GM23338 (cell line): ENCODE measurements at regions not wholly inside any gene's neighbourhood (a gene's known extent, or its start where the extent isn't known, plus 50 kb on each side); places are given as distances from the start of the nearest gene placed in this dataset.

ENCODE experiments used
- ATAC-seq: fragments of 200-7000 bp; cut with Tn5 transposase; 3 replicates; pipeline ENCODE4 v1.9.1; 2020
- DNase-seq: peaks from one replicate; pipeline ENCODE4 v3.0.0-alpha.2; 2015; ENCODE audit warnings: low spot score
- H2AFZ ChIP-seq: fragments of 200-600 bp; sonication (generic); 2 replicates; pipeline ENCODE4 v1.8.0; 2016; ENCODE audit warnings: antibody characterized with exemption, mild to moderate bottlenecking, moderate library complexity
- H3F3A ChIP-seq: fragments of 200-600 bp; sonication (generic); replicated peaks from 2 replicates; pipeline ENCODE4 v1.8.0; 2017; ENCODE audit warnings: antibody characterized with exemption, mixed run types, low read depth
- H3K27ac ChIP-seq: fragments of 200-600 bp; sonication (generic); 2 replicates; pipeline ENCODE4 v1.6.1; 2016; ENCODE audit warnings: low read depth
- H3K27me3 ChIP-seq: fragments of 200-600 bp; sonication (generic); 2 replicates; pipeline ENCODE4 v1.8.0; 2016; ENCODE audit warnings: mild to moderate bottlenecking, mixed run types, moderate library complexity; ENCODE audit not compliant: insufficient read depth
- H3K36me3 ChIP-seq: fragments of 200-600 bp; sonication (generic); 2 replicates; pipeline ENCODE4 v1.8.0; 2016; ENCODE audit warnings: mild to moderate bottlenecking; ENCODE audit not compliant: insufficient read depth
- H3K4me1 ChIP-seq: fragments of 200-600 bp; sonication (generic); 2 replicates; pipeline ENCODE4 v1.8.0; 2016; ENCODE audit warnings: mild to moderate bottlenecking, moderate library complexity; ENCODE audit not compliant: insufficient read depth
- H3K4me2 ChIP-seq: fragments of 200-600 bp; sonication (generic); 2 replicates; pipeline ENCODE4 v1.7.1; 2017; ENCODE audit warnings: mixed run types
- H3K4me3 ChIP-seq: fragments of 200-600 bp; sonication (generic); 2 replicates; pipeline ENCODE4 v1.6.1; 2016; ENCODE audit warnings: mixed run types
- H3K79me2 ChIP-seq: fragments of 200-600 bp; sonication (generic); replicated peaks from 2 replicates; pipeline ENCODE4 v1.8.0; 2017; ENCODE audit warnings: mild to moderate bottlenecking; ENCODE audit not compliant: insufficient read depth
- H3K9me2 ChIP-seq: fragments of 200-600 bp; sonication (generic); 2 replicates; pipeline ENCODE4 v1.8.0; 2017; ENCODE audit not compliant: insufficient read depth
- H4K20me1 ChIP-seq: fragments of 200-600 bp; sonication (generic); replicated peaks from 2 replicates; pipeline ENCODE4 v1.8.0; 2017; ENCODE audit warnings: mild to moderate bottlenecking; ENCODE audit not compliant: insufficient read depth
- H3K27ac Mint-ChIP-seq: 2 replicates; pipeline ENCODE4 v1.8.0; 2020; ENCODE audit warnings: inconsistent platforms, mild to moderate bottlenecking, moderate library complexity, mixed read lengths
- H3K27me3 Mint-ChIP-seq: 3 replicates; pipeline ENCODE4 v1.8.0; 2022; ENCODE audit warnings: low read depth, mild to moderate bottlenecking, moderate library complexity, mixed read lengths, inconsistent platforms; ENCODE audit not compliant: insufficient read depth, poor library complexity
- H3K36me3 Mint-ChIP-seq: 3 replicates; pipeline ENCODE4 v1.8.0; 2021; ENCODE audit warnings: low read depth, mild to moderate bottlenecking, inconsistent platforms, moderate library complexity, mixed read lengths
- H3K4me1 Mint-ChIP-seq: 3 replicates; pipeline ENCODE4 v1.8.0; 2020; ENCODE audit warnings: mild to moderate bottlenecking, inconsistent platforms, mixed read lengths
- H3K4me3 Mint-ChIP-seq: 3 replicates; pipeline ENCODE4 v1.8.0; 2021; ENCODE audit warnings: moderate library complexity, mild to moderate bottlenecking, inconsistent platforms, mixed read lengths
- H3K9me3 Mint-ChIP-seq: 3 replicates; pipeline ENCODE4 v1.8.0; 2020; ENCODE audit warnings: moderate library complexity, mild to moderate bottlenecking, inconsistent platforms, mixed read lengths
- CREB1 ChIP-seq: fragments of 250-450 bp; sonication (Bioruptor Pico); IDR thresholded peaks from 2 replicates; pipeline ENCODE4 v1.5.0; 2020; ENCODE audit warnings: low read depth, mild to moderate bottlenecking, moderate library complexity
- CTCF ChIP-seq, 2 experiments: fragments of 200-600 bp in 1 of 2; sonication (generic) in 1 of 2; conservative IDR thresholded peaks; 2 replicates each; pipeline versions ENCODE4 v1.5.1 to v1.6.1; 2016 to 2017; ENCODE audit warnings: antibody characterized with exemption in 2 of 2, low read depth in 2 of 2, mild to moderate bottlenecking in 2 of 2, moderate library complexity in 1 of 2
- ETS1 ChIP-seq: IDR thresholded peaks from 2 replicates; pipeline ENCODE4 v1.6.1; 2016; ENCODE audit warnings: antibody characterized with exemption
- EZH2 ChIP-seq: fragments of 200-600 bp; sonication (generic); IDR thresholded peaks from one replicate; pipeline ENCODE4 v1.8.0; 2017; ENCODE audit warnings: antibody characterized with exemption, mild to moderate bottlenecking, low read depth; ENCODE audit not compliant: unreplicated experiment
- EZH2phosphoT487 ChIP-seq: fragments of 200-600 bp; sonication (generic); IDR thresholded peaks from one replicate; pipeline ENCODE4 v1.8.1; 2018; ENCODE audit warnings: antibody characterized with exemption; ENCODE audit not compliant: unreplicated experiment
- JUNB ChIP-seq: IDR thresholded peaks from one replicate; pipeline ENCODE4 v1.6.1; 2016; ENCODE audit warnings: antibody characterized with exemption; ENCODE audit not compliant: unreplicated experiment
- NANOG ChIP-seq: IDR thresholded peaks from 2 replicates; pipeline ENCODE4 v1.6.1; 2016; ENCODE audit warnings: antibody characterized with exemption, borderline replicate concordance
- POLR2AphosphoS5 ChIP-seq: IDR thresholded peaks from 2 replicates; pipeline ENCODE4 v1.6.1; 2016; ENCODE audit warnings: antibody characterized with exemption, low read depth
- REST ChIP-seq: IDR thresholded peaks from one replicate; pipeline ENCODE4 v1.6.1; 2018; ENCODE audit warnings: antibody characterized with exemption; ENCODE audit not compliant: unreplicated experiment
- STAT1 ChIP-seq: IDR thresholded peaks from one replicate; pipeline ENCODE4 v1.6.1; 2016; ENCODE audit warnings: antibody characterized with exemption; ENCODE audit not compliant: unreplicated experiment
- ZNF114 ChIP-seq: fragments of 250-450 bp; sonication (Bioruptor Pico); IDR thresholded peaks from 2 replicates; pipeline ENCODE4 v1.5.0; 2020; ENCODE audit warnings: mild to moderate bottlenecking, moderate library complexity
- ZNF331 ChIP-seq: fragments of 250-450 bp; sonication (Bioruptor Pico); IDR thresholded peaks from 2 replicates; pipeline ENCODE4 v1.5.0; 2020; ENCODE audit warnings: low read depth, mild to moderate bottlenecking, moderate library complexity
- ZNF462 ChIP-seq: fragments of 250-450 bp; sonication (Bioruptor Pico); IDR thresholded peaks from 2 replicates; pipeline ENCODE4 v1.5.0; 2020; ENCODE audit warnings: mild to moderate bottlenecking, moderate library complexity

GRCh38 chr6:49025273-49026240 is 437.5 kb downstream of the MMUT start:
- H3K27ac Mint-ChIP-seq, result no peak overlapping the region
- H3K27me3 ChIP-seq, result no peaks in the 10 kb centered on the region
- TF ChIP-seq JUNB (no peak), EZH2phosphoT487 (no peak), ZNF462 (CRISPR knock-in tag) (no peak), REST (no peak), POLR2AphosphoS5 (no peak), CREB1 (CRISPR knock-in tag) (no peak), ZNF331 (CRISPR knock-in tag) (no peak), STAT1 (no peak), CTCF (conservative IDR thresholded peaks at IDR 0.05; ENCODE audit: low read depth in 2 of 2) (no peak), NANOG (no peak), EZH2 (no peak), ETS1 (no peak), ZNF114 (no peak)
- DNase-seq (no peak), ATAC-seq (no peak)
- no peak overlapping the region for H3K4me3 Mint-ChIP-seq
- H3K9me3 Mint-ChIP-seq, result peaks cover 8% of the 10 kb centered on the region
- H3K4me1 ChIP-seq, result no peaks in the 10 kb centered on the region
- H3K27me3 Mint-ChIP-seq, result no peaks in the 10 kb centered on the region
- no peaks in the 10 kb centered on the region for H3K79me2 ChIP-seq
- H3K9me2 ChIP-seq, result no peaks in the 10 kb centered on the region
- H3K4me1 Mint-ChIP-seq, result no peaks in the 10 kb centered on the region
- H4K20me1 ChIP-seq, result no peaks in the 10 kb centered on the region
- H3F3A ChIP-seq, result no peaks in the 10 kb centered on the region
- H3K4me3 ChIP-seq, result no peak overlapping the region
- no peaks in the 10 kb centered on the region for H3K36me3 ChIP-seq
- H3K4me2 ChIP-seq, result no peak overlapping the region
- H2AFZ ChIP-seq, result no peak overlapping the region
- 0 out of 3 replicates have a peak, but pooled peaks cover 3% of the 10 kb centered on the region for H3K36me3 Mint-ChIP-seq
- H3K27ac ChIP-seq, result no peak overlapping the region
